HG03064 (cell line): ENCODE measurements at regions not wholly inside any gene's neighbourhood (a gene's known extent, or its start where the extent isn't known, plus 50 kb on each side); places are given as distances from the start of the nearest gene placed in this dataset.

ENCODE experiments used
- ATAC-seq: cut with Tn5 transposase; IDR thresholded peaks from one replicate; pipeline ENCODE4 v1.9.1; 2021; ENCODE audit warnings: low read depth; ENCODE audit not compliant: unreplicated experiment

- ATAC-seq = no peak
Measured at GRCh38 chr1:4305526-4306301, 348.7 kb upstream of the AJAP1 start.

- ATAC-seq = no peak
Measured at GRCh38 chr1:4306559-4307467, 347.6 kb upstream of the AJAP1 start.

- no peak for ATAC-seq
Measured at GRCh38 chr1:4307468-4307845, 347.0 kb upstream of the AJAP1 start.

GRCh38 chr1:4307911-4308545 is 346.4 kb upstream of the AJAP1 start:
- no peak for ATAC-seq

GRCh38 chr1:4308806-4309205 is 345.6 kb upstream of the AJAP1 start:
- no peak for ATAC-seq

- no peak for ATAC-seq
Measured at GRCh38 chr1:4309676-4310320, 344.6 kb upstream of the AJAP1 start.

GRCh38 chr1:4310396-4310923 is 343.9 kb upstream of the AJAP1 start:
- no peak for ATAC-seq

GRCh38 chr1:4312024-4312423 is 342.4 kb upstream of the AJAP1 start:
- no peak for ATAC-seq

GRCh38 chr1:4315202-4315601 is 339.2 kb upstream of the AJAP1 start:
- no peak for ATAC-seq

GRCh38 chr1:4317207-4317606 is 337.2 kb upstream of the AJAP1 start:
- ATAC-seq = no peak

GRCh38 chr1:4318720-4319119 is 335.7 kb upstream of the AJAP1 start:
- ATAC-seq = no peak

- no peak for ATAC-seq
Measured at GRCh38 chr1:4319496-4319895, 334.9 kb upstream of the AJAP1 start.

- no peak for ATAC-seq
Measured at GRCh38 chr1:4322881-4323280, 331.5 kb upstream of the AJAP1 start.

- no peak for ATAC-seq
Measured at GRCh38 chr1:4323309-4323708, 331.1 kb upstream of the AJAP1 start.

- ATAC-seq = no peak
Measured at GRCh38 chr1:4324525-4324924, 329.9 kb upstream of the AJAP1 start.

- no peak for ATAC-seq
Measured at GRCh38 chr1:4327142-4327541, 327.3 kb upstream of the AJAP1 start.

GRCh38 chr1:4328402-4329071 is 325.9 kb upstream of the AJAP1 start:
- ATAC-seq = no peak

- ATAC-seq = no peak
Measured at GRCh38 chr1:4330805-4331766, 323.3 kb upstream of the AJAP1 start.

- no peak for ATAC-seq
Measured at GRCh38 chr1:4331767-4332163, 322.6 kb upstream of the AJAP1 start.
